ENCODE measurements at regions not wholly inside any gene's neighbourhood (a gene's known extent, or its start where the extent isn't known, plus 50 kb on each side); places are given as distances from the start of the nearest gene placed in this dataset.

GRCh38 chr6:14316651-14317386 is 199.2 kb downstream of the CD83 start:
- no peaks in the 10 kb centered on the region for H3K9me3 ChIP-seq
- no peak overlapping the region for H3K4me3 ChIP-seq
- no peaks in the 10 kb centered on the region for H3K36me3 ChIP-seq
- H3K27me3 ChIP-seq: no peaks in the 10 kb centered on the region
- DNase-seq: no peak

DNA sequence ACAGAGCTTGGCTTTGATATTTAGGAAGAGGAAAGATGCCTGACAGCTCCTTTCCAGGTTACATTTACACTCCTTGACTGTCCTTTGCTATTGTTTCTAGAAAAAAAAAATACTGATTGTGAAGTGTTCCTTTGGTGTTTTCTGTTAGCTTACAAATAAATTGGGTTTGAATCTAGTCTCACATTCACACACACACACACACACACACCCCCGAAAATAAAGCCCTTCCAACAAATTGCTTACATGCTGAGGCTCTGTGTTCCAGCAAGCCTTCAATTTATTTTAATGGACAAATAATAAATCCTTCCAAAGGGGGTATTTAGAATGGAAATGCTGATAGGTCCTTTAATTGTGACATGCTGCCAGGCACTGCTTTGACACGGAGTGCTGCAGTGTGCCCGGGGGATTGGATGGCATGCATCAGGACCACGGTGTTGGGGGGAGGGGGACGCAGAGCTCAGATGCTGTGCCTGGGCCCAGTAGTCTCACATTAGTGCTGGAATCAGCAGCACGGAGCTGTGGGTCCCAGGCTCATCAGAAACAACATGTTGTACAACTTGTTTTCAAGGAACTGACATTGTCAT is 199.9 kb downstream of the CD83 start:
- Histone ChIP-seq H3K27me3 (no peaks in the 10 kb centered on the region), H3K4me3 (no peak overlapping the region), H3K9me3 (no peaks in the 10 kb centered on the region), H3K36me3 (no peaks in the 10 kb centered on the region)
- no peak for DNase-seq

GRCh38 chr6:14320332-14320731 is 202.8 kb downstream of the CD83 start:
- Histone ChIP-seq H3K27me3 (no peaks in the 10 kb centered on the region), H3K9me3 (no peaks in the 10 kb centered on the region)

DNA sequence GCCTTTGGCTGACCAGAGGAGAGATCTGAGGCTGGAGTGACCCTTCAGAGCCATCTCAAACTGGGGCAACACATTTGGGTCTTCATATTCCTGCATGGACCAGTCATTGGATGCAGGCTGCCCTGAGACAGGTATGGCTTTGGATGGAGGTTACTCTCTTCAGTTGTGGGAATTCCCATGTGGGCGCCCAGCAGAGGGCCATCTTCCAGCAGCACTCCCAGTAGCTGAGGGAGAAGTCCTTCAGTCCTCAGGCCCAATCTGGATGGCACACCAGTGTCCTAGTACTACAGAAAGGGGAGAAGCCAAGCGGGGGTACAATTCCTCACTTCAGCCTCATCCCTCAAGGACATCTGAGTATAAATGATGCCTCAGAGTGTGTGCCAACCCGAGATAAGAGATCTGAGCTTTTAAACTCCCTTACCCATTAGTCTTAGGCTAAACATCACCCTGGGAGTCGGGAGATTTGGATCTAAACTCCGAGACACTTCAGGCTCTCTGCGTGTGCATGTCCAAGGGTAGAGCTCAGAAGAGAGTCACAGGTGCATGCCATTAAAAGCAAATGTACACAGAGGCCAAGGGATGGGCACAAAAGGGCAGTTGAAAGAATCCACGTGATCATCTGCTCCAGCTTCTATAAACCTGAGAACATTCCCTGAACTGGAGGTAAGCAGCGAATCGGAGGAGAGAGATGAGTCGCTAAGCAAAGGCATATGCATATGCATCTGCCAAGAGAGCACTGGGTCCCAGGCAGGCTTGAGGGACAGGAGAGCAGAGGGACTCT is 204.6 kb downstream of the CD83 start:
- Histone ChIP-seq H3K27me3 (no peaks in the 10 kb centered on the region), H3K9me3 (no peaks in the 10 kb centered on the region), H3K4me3 (no peak overlapping the region), H3K36me3 (no peaks in the 10 kb centered on the region)
- DNase-seq: peak; percentile 26

More at GRCh38 chr6:14320332-14320731, 202.8 kb downstream of the CD83 start:
- no peak overlapping the region for H3K4me3 ChIP-seq
- DNase-seq: no peak
- H3K36me3 ChIP-seq: no peaks in the 10 kb centered on the region

DNA sequence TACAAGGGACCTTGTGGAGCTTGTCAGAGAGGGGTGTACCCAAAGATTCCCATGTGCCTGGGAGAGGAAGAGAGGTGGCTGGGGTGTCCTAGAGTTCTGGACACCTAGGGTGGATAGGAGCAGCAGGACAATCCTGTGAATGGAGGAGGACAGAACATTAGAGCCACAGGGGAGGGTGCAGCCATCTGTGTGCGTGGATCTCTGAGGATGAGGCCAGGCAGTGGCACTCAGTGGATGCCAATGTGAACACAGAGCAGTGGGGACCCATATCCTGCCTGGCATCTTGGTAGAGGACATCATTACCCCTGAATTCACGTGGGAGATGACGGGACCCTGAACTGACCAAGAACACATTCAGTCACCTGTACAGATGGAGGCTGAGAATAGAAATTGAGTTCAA is 205.3 kb downstream of the CD83 start:
- Histone ChIP-seq H3K36me3 (no peaks in the 10 kb centered on the region), H3K27me3 (no peaks in the 10 kb centered on the region), H3K9me3 (no peaks in the 10 kb centered on the region), H3K4me3 (no peak overlapping the region)
- no peak for DNase-seq

DNA sequence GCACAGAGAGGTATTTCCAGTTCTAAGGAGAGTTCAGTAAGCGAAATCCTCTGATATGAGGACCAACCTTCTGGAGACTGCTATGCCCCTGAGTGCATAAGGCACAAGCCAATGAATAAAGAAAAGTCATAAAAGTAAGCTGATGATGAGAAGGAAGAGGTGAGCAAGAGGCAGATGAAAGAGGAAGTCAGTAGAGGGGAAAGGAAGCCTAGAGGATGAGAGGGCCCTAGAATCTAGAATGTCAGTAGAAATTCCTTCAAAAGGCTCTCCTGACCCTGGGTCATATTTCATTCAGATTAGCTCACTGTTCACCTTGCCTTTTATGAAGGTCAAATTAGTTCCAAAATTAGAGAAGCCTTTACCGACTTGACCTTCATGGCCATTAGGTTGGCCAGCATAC is 209.2 kb downstream of the CD83 start:
- Histone ChIP-seq H3K9me3 (no peaks in the 10 kb centered on the region), H3K27me3 (no peaks in the 10 kb centered on the region), H3K36me3 (no peaks in the 10 kb centered on the region), H3K4me3 (no peak overlapping the region)
- DNase-seq: no peak

DNA sequence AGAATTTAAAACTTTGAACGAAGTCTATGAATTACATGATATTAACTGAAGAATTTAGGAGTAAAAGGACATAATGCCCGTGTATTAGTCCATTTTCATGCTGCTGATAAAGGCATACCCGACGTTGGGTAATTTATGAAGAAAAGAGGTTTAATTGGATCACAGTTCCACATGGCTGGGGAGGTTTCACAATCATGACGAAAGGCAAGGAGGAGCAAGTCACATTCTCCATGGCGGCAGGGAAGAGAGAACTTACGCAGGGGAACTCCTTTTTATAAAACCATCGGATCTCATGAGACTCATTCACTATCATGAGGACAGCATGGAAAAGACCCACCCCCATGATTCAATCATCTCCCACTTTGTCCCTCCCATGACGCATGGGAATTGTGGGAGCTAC is 210.6 kb downstream of the CD83 start:
- H3K36me3 ChIP-seq: no peaks in the 10 kb centered on the region
- DNase-seq: no peak
- H3K27me3 ChIP-seq: no peaks in the 10 kb centered on the region
- H3K9me3 ChIP-seq: no peaks in the 10 kb centered on the region
- H3K4me3 ChIP-seq: no peak overlapping the region

DNA sequence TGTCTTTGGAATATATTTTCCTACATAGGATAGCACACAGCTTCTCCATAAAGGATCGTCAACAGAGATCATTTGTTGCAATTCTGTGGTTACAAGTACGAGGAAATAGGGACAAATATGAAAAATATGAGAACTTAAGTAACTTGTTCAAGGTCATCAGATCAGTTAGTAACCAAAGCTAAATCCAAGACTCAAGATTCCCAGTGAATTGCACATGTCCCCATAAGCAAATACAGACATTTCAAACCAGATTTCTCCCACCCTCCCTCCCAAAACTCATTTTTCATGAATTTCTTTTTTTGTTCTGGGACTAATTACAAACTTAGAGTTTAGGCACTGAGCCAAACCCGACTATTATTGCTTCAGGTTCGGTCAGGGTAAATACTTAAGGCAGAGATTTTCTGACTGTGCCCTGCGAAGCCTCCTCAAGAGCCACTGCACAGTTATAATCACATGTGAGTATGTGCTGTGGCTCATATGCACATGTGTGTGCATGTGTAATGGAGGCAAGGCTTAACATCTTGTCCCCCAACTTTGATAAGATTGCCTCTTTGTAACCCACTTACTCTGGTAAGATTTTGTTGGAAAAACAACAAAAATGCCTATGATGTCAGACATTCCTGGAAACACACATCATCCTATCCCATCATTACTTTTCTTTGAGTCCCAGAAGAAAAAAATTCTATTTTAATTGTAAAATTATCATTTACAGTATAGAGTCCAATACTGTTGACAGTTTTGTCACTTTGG is 216.2 kb downstream of the CD83 start:
- Histone ChIP-seq H3K27me3 (no peaks in the 10 kb centered on the region), H3K36me3 (no peaks in the 10 kb centered on the region), H3K4me3 (no peak overlapping the region), H3K9me3 (no peaks in the 10 kb centered on the region)
- no peak for DNase-seq

- no peaks in the 10 kb centered on the region for H3K36me3 ChIP-seq
- H3K9me3 ChIP-seq: no peaks in the 10 kb centered on the region
- DNase-seq: no peak
- H3K4me3 ChIP-seq: no peak overlapping the region
- no peaks in the 10 kb centered on the region for H3K27me3 ChIP-seq
These were observed 217.5 kb downstream of the CD83 start for GRCh38 chr6:14335071-14335470.

- H3K9me3 ChIP-seq: no peaks in the 10 kb centered on the region
- no peak for DNase-seq
- H3K27me3 ChIP-seq: no peaks in the 10 kb centered on the region
- H3K4me3 ChIP-seq: no peak overlapping the region
- H3K36me3 ChIP-seq: no peaks in the 10 kb centered on the region
These were observed 219.6 kb downstream of the CD83 start for GRCh38 chr6:14337152-14337551.

DNA sequence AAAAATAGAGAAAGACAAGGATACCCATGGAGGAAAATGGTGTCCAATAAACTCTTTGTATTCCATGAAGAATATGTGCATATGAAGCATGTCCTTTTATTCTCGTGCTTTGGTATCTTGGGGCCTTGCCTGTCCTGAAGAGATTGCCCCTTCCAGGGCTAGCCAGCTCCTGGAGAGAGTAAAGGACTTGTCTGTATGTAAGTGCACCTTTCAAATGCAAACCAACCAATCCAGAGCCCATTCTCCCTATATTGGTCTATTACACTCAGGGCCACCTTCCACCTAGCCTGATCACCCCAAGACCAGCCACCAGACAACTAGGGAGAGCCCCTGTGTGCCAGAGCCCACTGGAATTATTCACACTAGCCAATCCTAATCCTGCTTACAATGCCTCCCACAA is 221.6 kb downstream of the CD83 start:
- DNase-seq: no peak
- no peak overlapping the region for H3K4me3 ChIP-seq
- no peaks in the 10 kb centered on the region for H3K36me3 ChIP-seq
- no peaks in the 10 kb centered on the region for H3K9me3 ChIP-seq
- H3K27me3 ChIP-seq: no peaks in the 10 kb centered on the region

GRCh38 chr6:14339711-14340584 is 222.4 kb downstream of the CD83 start:
- no peaks in the 10 kb centered on the region for H3K9me3 ChIP-seq
- no peak for DNase-seq
- no peaks in the 10 kb centered on the region for H3K27me3 ChIP-seq
- no peaks in the 10 kb centered on the region for H3K36me3 ChIP-seq
- no peak overlapping the region for H3K4me3 ChIP-seq

GRCh38 chr6:14344486-14344885 is 226.9 kb downstream of the CD83 start:
- no peak for DNase-seq
- no peaks in the 10 kb centered on the region for H3K27me3 ChIP-seq
- no peak overlapping the region for H3K4me3 ChIP-seq
- no peaks in the 10 kb centered on the region for H3K36me3 ChIP-seq
- H3K9me3 ChIP-seq: no peaks in the 10 kb centered on the region

DNA sequence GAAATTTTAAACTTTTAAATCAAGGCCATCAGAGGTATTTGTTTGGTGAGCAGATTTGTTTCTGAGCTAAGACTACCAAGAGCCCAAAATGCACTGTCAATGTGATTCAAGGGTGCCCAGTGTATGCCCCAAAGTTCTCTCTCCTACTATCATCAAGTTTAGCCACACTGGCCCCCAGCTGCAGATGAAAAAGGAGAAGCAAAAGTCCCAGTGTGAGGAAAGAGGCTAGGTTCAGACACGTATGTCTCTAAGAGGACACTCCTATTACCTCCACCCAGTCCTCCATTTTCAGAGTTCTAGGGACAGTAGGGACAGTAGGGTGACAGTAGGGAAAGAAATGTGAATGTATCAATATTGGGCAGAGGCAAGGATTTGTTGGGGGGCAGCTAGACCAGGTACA is 230.8 kb downstream of the CD83 start:
- no peak for DNase-seq
- H3K27me3 ChIP-seq: no peaks in the 10 kb centered on the region
- no peaks in the 10 kb centered on the region for H3K36me3 ChIP-seq
- no peak overlapping the region for H3K4me3 ChIP-seq
- H3K9me3 ChIP-seq: peaks cover 11% of the 10 kb centered on the region

DNA sequence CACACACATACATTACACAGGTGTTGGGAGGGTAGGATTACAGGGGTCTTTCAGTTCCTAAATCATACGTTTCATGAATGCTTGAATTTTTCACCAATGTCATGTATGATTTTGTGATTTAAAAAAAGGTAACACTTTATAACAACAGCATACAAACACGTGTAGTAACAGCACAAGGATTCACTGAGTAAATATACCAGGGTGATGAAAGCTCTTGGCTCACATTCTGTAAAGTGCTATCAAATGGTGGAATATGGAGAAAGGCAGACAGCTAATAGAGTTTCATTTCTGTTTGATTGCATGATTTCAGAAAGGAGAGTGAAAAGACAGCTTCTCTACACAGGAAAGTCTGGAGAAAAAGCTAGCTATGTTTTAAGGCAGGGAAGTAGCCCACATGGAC is 231.9 kb downstream of the CD83 start:
- Histone ChIP-seq H3K36me3 (no peaks in the 10 kb centered on the region), H3K9me3 (peaks cover 11% of the 10 kb centered on the region), H3K4me3 (no peak overlapping the region), H3K27me3 (no peaks in the 10 kb centered on the region)
- DNase-seq: no peak

GRCh38 chr6:14350210-14350609 is 232.6 kb downstream of the CD83 start:
- Histone ChIP-seq H3K27me3 (no peaks in the 10 kb centered on the region), H3K4me3 (no peak overlapping the region), H3K9me3 (peaks cover 11% of the 10 kb centered on the region), H3K36me3 (no peaks in the 10 kb centered on the region)
- no peak for DNase-seq
